HEK293 (cell line): ENCODE measurements at regions not wholly inside any gene's neighbourhood (a gene's known extent, or its start where the extent isn't known, plus 50 kb on each side); places are given as distances from the start of the nearest gene placed in this dataset.

Experiments used
- CTCF ChIA-PET: fragments of 350-600 bp; formaldehyde crosslinking; extraction: SDS; loops from one replicate; lab custom pipeline; 2021; ENCODE audit warnings: antibody characterized with exemption; lab: Yijun Ruan, JAX
- POLR2A ChIA-PET: fragments of 300-600 bp; formaldehyde crosslinking; extraction: SDS; loops from one replicate; lab custom pipeline; 2020; ENCODE audit warnings: antibody characterized with exemption, inconsistent platforms; lab: Yijun Ruan, JAX
- H3K27ac ChIP-seq: fragments of 200-500 bp; sonication (Bioruptor generic); 2 replicates; pipeline ENCODE4 v1.5.1; 2014; ENCODE audit warnings: low read depth, low read length, control low read depth, inconsistent platforms; ENCODE audit errors: extremely low read depth
- H3K36me3 ChIP-seq, 2 experiments: fragments of 200-500 bp in 1 of 2; sonication (Bioruptor generic) in 1 of 2; 1 replicate in 1 of 2; 2 replicates in 1 of 2; pipeline ENCODE4 v1.5.1; 2014 to 2017; ENCODE audit warnings: inconsistent platforms in 2 of 2, low read length in 2 of 2; ENCODE audit not compliant: control insufficient read depth in 2 of 2, insufficient read depth in 1 of 2
- H3K4me1 ChIP-seq: fragments of 200-500 bp; sonication (Bioruptor generic); 2 replicates; pipeline ENCODE4 v1.5.1; 2014; ENCODE audit warnings: mild to moderate bottlenecking, low read length, inconsistent platforms; ENCODE audit not compliant: control insufficient read depth, insufficient read depth
- H3K4me3 ChIP-seq: 2 replicates; pipeline ENCODE4 v1.5.1; 2011; ENCODE audit warnings: low read depth, mild to moderate bottlenecking, control low read depth, low read length, moderate library complexity
- H3K9me3 ChIP-seq: fragments of 200-500 bp; sonication (Bioruptor generic); 2 replicates; pipeline ENCODE4 v1.5.1; 2014; ENCODE audit warnings: low read depth, low read length, inconsistent platforms; ENCODE audit not compliant: control insufficient read depth, insufficient read depth
- HOXD13 ChIP-seq: sonication (generic); formaldehyde crosslinking; IDR thresholded peaks from 2 replicates; pipeline ENCODE4 v1.8.0; 2022; ENCODE audit warnings: missing genetic modification reagents, borderline replicate concordance
- TRIM28 ChIP-seq: IDR thresholded peaks from 2 replicates; pipeline ENCODE4 v1.6.1; 2011; ENCODE audit warnings: low read length, control low read depth, borderline replicate concordance
- YY1 ChIP-seq: fragments of 450-650 bp; formaldehyde crosslinking; IDR thresholded peaks from 2 replicates; pipeline ENCODE4 v1.5.1; 2018; ENCODE audit warnings: missing biosample characterization, missing genetic modification characterization
- ZBTB20 ChIP-seq: fragments of 450-650 bp; formaldehyde crosslinking; IDR thresholded peaks from 2 replicates; pipeline ENCODE4 v1.5.1; 2016; ENCODE audit warnings: missing biosample characterization, missing genetic modification characterization
- ZFHX2 ChIP-seq: fragments of 450-650 bp; formaldehyde crosslinking; conservative IDR thresholded peaks from 2 replicates; pipeline ENCODE4 v1.5.1; 2016; ENCODE audit warnings: missing biosample characterization, missing genetic modification characterization
- ZFP41 ChIP-seq: fragments of 450-650 bp; formaldehyde crosslinking; IDR thresholded peaks from 2 replicates; pipeline ENCODE4 v1.5.1; 2016; ENCODE audit warnings: missing biosample characterization, missing genetic modification characterization, borderline replicate concordance
- ZNF2 ChIP-seq: fragments of 450-650 bp; formaldehyde crosslinking; IDR thresholded peaks from 2 replicates; pipeline ENCODE4 v1.5.1; 2016; ENCODE audit warnings: missing biosample characterization, missing genetic modification characterization
- ZNF239 ChIP-seq: fragments of 450-650 bp; formaldehyde crosslinking; IDR thresholded peaks from 2 replicates; pipeline ENCODE4 v1.5.1; 2016; ENCODE audit warnings: missing biosample characterization, missing genetic modification characterization
- ZNF473 ChIP-seq: fragments of 450-650 bp; formaldehyde crosslinking; IDR thresholded peaks from 2 replicates; pipeline ENCODE4 v1.5.1; 2017; ENCODE audit warnings: missing biosample characterization, missing genetic modification characterization
- ZNF521 ChIP-seq: fragments of 450-650 bp; formaldehyde crosslinking; IDR thresholded peaks from 2 replicates; pipeline ENCODE4 v1.5.1; 2017; ENCODE audit warnings: missing biosample characterization, mild to moderate bottlenecking, missing genetic modification characterization
- ZNF585B ChIP-seq: fragments of 450-650 bp; formaldehyde crosslinking; IDR thresholded peaks from 2 replicates; pipeline ENCODE4 v1.5.1; 2016; ENCODE audit warnings: missing biosample characterization, missing genetic modification characterization
- ZNF776 ChIP-seq: fragments of 450-650 bp; formaldehyde crosslinking; IDR thresholded peaks from 2 replicates; pipeline ENCODE4 v1.5.0; 2017; ENCODE audit warnings: missing biosample characterization, missing genetic modification characterization, borderline replicate concordance
- ZNF777 ChIP-seq: fragments of 450-650 bp; formaldehyde crosslinking; IDR thresholded peaks from 2 replicates; pipeline ENCODE4 v1.5.1; 2017; ENCODE audit warnings: missing biosample characterization, missing genetic modification characterization, borderline replicate concordance
- ZNF843 ChIP-seq: fragments of 450-650 bp; formaldehyde crosslinking; IDR thresholded peaks from 2 replicates; pipeline ENCODE4 v1.5.1; 2016; ENCODE audit warnings: missing biosample characterization, missing genetic modification characterization
- TF ChIP-seq, protein P1 (sequence below): fragments of 450-650 bp; formaldehyde crosslinking; IDR thresholded peaks from 2 replicates; pipeline ENCODE4 v1.5.1; 2016; ENCODE audit warnings: missing biosample characterization, missing genetic modification characterization
- TF ChIP-seq, protein P2 (sequence below): fragments of 450-650 bp; formaldehyde crosslinking; IDR thresholded peaks from 2 replicates; pipeline ENCODE4 v1.5.1; 2016; ENCODE audit warnings: missing biosample characterization, missing genetic modification characterization
- TF ChIP-seq, protein P3 (sequence below): fragments of 450-650 bp; IDR thresholded peaks from 2 replicates; pipeline ENCODE4 v1.5.1; 2018; ENCODE audit warnings: missing biosample characterization, missing genetic modification characterization
- TF ChIP-seq, protein P4 (sequence below): fragments of 450-650 bp; formaldehyde crosslinking; IDR thresholded peaks from 2 replicates; pipeline ENCODE4 v1.5.1; 2016; ENCODE audit warnings: missing biosample characterization, missing genetic modification characterization

DNA sequence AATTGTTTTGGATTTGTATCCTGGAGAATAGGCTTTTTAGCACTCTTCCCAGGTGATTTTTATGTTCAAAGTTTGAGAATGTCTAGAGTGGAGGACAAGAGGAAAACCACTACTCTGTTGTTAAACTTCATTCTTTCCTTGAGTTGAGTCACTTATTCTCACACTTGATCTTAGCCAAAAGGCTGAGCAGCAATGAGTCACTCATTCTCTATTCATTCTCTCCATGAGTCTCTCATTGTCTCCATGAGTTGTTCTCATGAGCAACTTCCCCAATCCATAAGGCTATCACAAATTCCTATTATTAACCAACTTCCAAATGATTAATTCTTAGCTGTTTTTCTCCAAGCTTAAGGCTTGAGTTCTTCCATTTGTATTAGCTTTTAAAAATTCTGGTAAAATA is 1393.3 kb downstream of the CDH8 start:
- TF ChIP-seq ZNF239 (tag by site-specific recombination) (no peak), ZNF585B (tag by site-specific recombination) (no peak)
- TF ChIP-seq, all 188 proteins: peak for 0
- Histone ChIP-seq H3K27ac (no peak overlapping the region), H3K9me3 (no peaks in the 10 kb centered on the region), H3K36me3 (no peaks in the 10 kb centered on the region), H3K4me3 (no peak overlapping the region), H3K4me1 (no peaks in the 10 kb centered on the region)
- POLR2A ChIA-PET = interaction anchor here (0.7 kb wide), 1 partner anchor 44 kb away, joined by 9 read pairs; no protein-coding TSS in a partner anchor
- CTCF ChIA-PET = no interaction called here

DNA sequence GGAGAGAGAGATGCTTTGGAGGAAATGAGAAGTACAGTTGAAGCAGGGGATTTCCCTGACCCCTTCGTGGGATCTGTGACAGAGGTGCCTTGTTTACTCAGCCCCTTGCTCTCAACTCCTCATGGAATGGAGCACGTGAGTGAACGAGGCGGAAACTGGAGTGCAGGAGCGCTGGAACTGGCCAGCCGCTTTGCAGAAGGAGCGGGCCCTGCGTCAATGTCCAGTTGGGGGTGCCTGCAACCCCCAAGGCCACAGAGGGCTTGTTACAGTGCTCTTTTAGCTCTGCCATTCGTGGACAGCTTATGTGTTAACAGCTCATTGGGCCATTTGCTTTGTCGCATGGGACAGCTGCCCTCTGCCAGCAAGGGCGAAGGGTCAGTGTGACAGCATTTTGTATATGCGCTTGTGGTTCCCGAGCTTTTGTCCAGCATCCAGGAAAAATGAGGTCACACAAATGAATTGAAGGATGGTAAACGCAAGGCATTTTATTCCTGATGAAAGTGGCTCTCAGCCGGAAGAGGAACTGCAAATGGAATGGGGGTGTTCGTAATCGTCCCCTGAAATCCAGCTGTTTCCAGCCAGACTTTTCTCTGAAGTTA is 1395.1 kb downstream of the CDH8 start:
- TF ChIP-seq, protein P1, sequence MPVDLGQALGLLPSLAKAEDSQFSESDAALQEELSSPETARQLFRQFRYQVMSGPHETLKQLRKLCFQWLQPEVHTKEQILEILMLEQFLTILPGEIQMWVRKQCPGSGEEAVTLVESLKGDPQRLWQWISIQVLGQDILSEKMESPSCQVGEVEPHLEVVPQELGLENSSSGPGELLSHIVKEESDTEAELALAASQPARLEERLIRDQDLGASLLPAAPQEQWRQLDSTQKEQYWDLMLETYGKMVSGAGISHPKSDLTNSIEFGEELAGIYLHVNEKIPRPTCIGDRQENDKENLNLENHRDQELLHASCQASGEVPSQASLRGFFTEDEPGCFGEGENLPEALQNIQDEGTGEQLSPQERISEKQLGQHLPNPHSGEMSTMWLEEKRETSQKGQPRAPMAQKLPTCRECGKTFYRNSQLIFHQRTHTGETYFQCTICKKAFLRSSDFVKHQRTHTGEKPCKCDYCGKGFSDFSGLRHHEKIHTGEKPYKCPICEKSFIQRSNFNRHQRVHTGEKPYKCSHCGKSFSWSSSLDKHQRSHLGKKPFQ (tag by site-specific recombination) = no peak
- TF ChIP-seq, protein P2, sequence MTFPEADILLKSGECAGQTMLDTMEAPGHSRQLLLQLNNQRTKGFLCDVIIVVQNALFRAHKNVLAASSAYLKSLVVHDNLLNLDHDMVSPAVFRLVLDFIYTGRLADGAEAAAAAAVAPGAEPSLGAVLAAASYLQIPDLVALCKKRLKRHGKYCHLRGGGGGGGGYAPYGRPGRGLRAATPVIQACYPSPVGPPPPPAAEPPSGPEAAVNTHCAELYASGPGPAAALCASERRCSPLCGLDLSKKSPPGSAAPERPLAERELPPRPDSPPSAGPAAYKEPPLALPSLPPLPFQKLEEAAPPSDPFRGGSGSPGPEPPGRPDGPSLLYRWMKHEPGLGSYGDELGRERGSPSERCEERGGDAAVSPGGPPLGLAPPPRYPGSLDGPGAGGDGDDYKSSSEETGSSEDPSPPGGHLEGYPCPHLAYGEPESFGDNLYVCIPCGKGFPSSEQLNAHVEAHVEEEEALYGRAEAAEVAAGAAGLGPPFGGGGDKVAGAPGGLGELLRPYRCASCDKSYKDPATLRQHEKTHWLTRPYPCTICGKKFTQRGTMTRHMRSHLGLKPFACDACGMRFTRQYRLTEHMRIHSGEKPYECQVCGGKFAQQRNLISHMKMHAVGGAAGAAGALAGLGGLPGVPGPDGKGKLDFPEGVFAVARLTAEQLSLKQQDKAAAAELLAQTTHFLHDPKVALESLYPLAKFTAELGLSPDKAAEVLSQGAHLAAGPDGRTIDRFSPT = no peak
- TF ChIP-seq ZNF521 (tag by site-specific recombination) (no peak), ZNF777 (tag by site-specific recombination) (no peak), ZBTB20 (tag by site-specific recombination) (no peak), ZFHX2 (tag by site-specific recombination) (no peak), ZNF843 (no peak), ZNF2 (tag by site-specific recombination) (no peak), ZFP41 (tag by site-specific recombination) (no peak), TRIM28 (no peak), ZNF473 (tag by site-specific recombination) (no peak), YY1 (tag by site-specific recombination) (no peak), ZNF776 (no peak), HOXD13 (CRISPR knock-in tag) (no peak)
- TF ChIP-seq, protein P3, sequence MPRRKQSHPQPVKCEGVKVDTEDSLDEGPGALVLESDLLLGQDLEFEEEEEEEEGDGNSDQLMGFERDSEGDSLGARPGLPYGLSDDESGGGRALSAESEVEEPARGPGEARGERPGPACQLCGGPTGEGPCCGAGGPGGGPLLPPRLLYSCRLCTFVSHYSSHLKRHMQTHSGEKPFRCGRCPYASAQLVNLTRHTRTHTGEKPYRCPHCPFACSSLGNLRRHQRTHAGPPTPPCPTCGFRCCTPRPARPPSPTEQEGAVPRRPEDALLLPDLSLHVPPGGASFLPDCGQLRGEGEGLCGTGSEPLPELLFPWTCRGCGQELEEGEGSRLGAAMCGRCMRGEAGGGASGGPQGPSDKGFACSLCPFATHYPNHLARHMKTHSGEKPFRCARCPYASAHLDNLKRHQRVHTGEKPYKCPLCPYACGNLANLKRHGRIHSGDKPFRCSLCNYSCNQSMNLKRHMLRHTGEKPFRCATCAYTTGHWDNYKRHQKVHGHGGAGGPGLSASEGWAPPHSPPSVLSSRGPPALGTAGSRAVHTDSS (tag by site-specific recombination) = no peak
- TF ChIP-seq, protein P4, sequence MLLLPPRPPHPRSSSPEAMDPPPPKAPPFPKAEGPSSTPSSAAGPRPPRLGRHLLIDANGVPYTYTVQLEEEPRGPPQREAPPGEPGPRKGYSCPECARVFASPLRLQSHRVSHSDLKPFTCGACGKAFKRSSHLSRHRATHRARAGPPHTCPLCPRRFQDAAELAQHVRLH (tag by site-specific recombination) = no peak
- no peaks in the 10 kb centered on the region for H3K9me3 ChIP-seq
- no peak overlapping the region for H3K27ac ChIP-seq
- no peak overlapping the region for H3K4me3 ChIP-seq
- H3K4me1 ChIP-seq = no peaks in the 10 kb centered on the region
- ChIA-PET POLR2A (interaction anchor here (0.6 kb wide), 1 partner anchor 1786 kb away, joined by 3 read pairs; no protein-coding TSS in a partner anchor), CTCF (no interaction called here)
- no peaks in the 10 kb centered on the region for H3K36me3 ChIP-seq
